ENCODE measurements at regions not wholly inside any gene's neighbourhood (a gene's known extent, or its start where the extent isn't known, plus 50 kb on each side); places are given as distances from the start of the nearest gene placed in this dataset.

DNA sequence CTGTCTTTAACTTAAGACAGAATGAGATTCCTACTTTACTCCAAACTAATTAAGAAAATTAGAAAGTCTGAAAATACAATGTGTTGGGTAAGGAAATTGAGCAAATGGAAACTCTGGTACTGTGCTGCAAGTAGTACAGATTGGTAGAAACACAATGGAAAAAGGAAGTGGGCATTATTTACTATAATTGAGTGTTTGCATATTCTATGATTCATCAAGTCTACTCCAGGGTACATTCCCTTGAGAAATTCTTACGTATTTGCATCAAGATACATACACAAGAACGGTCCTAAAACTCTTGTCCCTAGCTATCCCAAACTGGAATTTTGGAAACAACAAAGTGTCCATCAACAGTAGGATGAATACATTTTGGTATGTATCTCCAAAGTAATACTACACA is 123.5 kb upstream of the TARS1 start:
- H3K9ac ChIP-seq (ENCODE audit: low read depth in 2 of 2, low read length in 2 of 2): no peak overlapping the region
- intact Hi-C loops (cut with DNase I): no loop called here
- no peaks in the 10 kb centered on the region for H3K4me1 ChIP-seq
- TF ChIP-seq, protein P1, sequence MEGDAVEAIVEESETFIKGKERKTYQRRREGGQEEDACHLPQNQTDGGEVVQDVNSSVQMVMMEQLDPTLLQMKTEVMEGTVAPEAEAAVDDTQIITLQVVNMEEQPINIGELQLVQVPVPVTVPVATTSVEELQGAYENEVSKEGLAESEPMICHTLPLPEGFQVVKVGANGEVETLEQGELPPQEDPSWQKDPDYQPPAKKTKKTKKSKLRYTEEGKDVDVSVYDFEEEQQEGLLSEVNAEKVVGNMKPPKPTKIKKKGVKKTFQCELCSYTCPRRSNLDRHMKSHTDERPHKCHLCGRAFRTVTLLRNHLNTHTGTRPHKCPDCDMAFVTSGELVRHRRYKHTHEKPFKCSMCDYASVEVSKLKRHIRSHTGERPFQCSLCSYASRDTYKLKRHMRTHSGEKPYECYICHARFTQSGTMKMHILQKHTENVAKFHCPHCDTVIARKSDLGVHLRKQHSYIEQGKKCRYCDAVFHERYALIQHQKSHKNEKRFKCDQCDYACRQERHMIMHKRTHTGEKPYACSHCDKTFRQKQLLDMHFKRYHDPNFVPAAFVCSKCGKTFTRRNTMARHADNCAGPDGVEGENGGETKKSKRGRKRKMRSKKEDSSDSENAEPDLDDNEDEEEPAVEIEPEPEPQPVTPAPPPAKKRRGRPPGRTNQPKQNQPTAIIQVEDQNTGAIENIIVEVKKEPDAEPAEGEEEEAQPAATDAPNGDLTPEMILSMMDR (IDR thresholded peaks at IDR 0.05): no peak
- no peak overlapping the region for H3K27ac ChIP-seq
- H3K4me3 ChIP-seq: no peak overlapping the region
- DNase-seq: no peak
- no peaks in the 10 kb centered on the region for H3K27me3 ChIP-seq
- H3K9me3 ChIP-seq: no peaks in the 10 kb centered on the region
- no peaks in the 10 kb centered on the region for H3K36me3 ChIP-seq

DNA sequence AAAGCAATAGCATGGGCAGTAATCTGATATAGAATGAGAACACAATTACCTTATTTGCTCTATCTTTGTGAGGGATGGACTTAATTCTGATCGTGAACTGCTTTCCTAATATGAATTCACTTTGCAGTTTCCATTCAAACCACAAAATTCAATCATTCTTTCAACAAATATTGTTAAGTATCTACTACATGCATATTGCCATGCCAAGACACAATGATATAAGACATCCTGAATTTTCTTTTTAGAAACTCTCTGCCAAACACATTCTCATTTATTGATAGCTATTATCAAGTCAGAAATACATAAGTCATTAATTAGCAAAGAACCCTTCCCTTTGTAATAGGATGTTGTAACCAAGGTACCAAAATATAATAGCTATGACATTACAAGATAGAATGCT is 121.6 kb upstream of the TARS1 start:
- no peaks in the 10 kb centered on the region for H3K27me3 ChIP-seq
- H3K36me3 ChIP-seq: no peaks in the 10 kb centered on the region
- no peak for DNase-seq
- no peak overlapping the region for H3K9ac ChIP-seq (ENCODE audit: low read depth in 2 of 2, low read length in 2 of 2)
- H3K9me3 ChIP-seq: no peaks in the 10 kb centered on the region
- TF ChIP-seq, protein P1 (IDR thresholded peaks at IDR 0.05): no peak
- no peaks in the 10 kb centered on the region for H3K4me1 ChIP-seq
- H3K27ac ChIP-seq: no peak overlapping the region
- intact Hi-C loops (cut with DNase I): no loop called here
- H3K4me3 ChIP-seq: no peak overlapping the region

DNA sequence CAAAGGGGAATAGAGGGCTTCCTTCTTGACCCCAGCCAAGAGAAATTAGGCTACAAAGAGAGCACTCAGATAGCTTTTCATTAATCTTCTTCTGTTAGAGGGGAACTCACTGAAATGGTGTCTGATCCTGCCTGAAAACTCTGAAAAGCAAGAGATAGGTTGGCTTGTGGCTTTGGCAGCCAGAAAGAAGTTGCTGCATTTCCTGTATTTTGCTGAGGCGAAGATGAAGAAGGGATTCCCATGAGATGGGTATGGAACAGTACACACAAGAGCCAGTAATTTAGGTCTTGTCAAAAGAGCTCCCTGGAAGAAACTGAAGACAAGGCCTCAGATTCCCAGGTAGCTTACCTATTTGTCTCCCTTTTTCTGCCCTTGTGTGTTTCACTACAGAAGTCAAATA is 120.9 kb upstream of the TARS1 start:
- Histone ChIP-seq H3K4me1 (no peaks in the 10 kb centered on the region), H3K9me3 (no peaks in the 10 kb centered on the region), H3K27ac (no peak overlapping the region), H3K4me3 (no peak overlapping the region), H3K36me3 (no peaks in the 10 kb centered on the region), H3K27me3 (no peaks in the 10 kb centered on the region), H3K9ac (ENCODE audit: low read depth in 2 of 2, low read length in 2 of 2) (no peak overlapping the region)
- intact Hi-C loops (cut with DNase I): no loop called here
- TF ChIP-seq, protein P1 (IDR thresholded peaks at IDR 0.05): no peak
- DNase-seq: no peak

DNA sequence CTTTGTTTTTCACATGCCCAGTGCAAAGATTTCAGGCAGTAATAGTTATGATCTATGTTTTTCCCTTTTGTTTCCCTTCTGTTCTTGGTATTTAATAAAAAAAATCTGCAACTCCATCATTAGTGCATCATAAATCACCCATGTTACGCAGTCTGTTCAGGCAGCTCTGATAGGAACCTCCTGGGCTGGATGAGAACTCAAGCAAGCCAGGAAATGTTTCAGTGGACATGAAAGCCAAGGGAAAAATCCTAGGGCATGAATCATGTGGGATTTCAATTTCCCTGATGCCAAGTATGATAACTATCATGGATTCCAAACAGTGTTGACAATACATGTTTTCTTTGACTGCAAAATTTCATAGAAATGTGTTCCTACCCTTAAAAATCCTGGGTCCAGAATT is 119.7 kb upstream of the TARS1 start:
- H3K27ac ChIP-seq: no peak overlapping the region
- no peaks in the 10 kb centered on the region for H3K9me3 ChIP-seq
- DNase-seq: no peak
- no peaks in the 10 kb centered on the region for H3K27me3 ChIP-seq
- H3K36me3 ChIP-seq: no peaks in the 10 kb centered on the region
- TF ChIP-seq, protein P1 (IDR thresholded peaks at IDR 0.05): no peak
- no peak overlapping the region for H3K9ac ChIP-seq (ENCODE audit: low read depth in 2 of 2, low read length in 2 of 2)
- H3K4me1 ChIP-seq: no peaks in the 10 kb centered on the region
- intact Hi-C loops (cut with DNase I): no loop called here
- no peak overlapping the region for H3K4me3 ChIP-seq

DNA sequence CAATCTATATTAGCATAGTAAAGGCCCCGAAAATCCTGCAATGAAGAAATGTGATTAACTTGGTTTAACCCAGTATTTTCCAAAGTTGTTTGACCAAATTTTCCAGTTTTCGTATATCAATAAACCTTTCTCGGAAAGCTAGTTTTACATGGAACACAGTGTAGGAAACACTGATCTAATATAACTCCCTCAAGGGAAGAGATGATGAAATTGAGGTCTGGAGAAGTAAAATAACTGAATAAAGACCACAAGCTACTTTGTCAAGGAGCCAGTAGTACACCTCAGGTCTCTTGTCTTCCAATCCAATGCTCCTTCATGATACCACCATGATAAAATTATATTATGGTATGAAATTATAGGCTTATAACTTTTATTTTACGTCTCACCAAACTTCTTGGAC is 118.1 kb upstream of the TARS1 start:
- no peak overlapping the region for H3K4me3 ChIP-seq
- H3K4me1 ChIP-seq: no peaks in the 10 kb centered on the region
- no peak overlapping the region for H3K9ac ChIP-seq (ENCODE audit: low read depth in 2 of 2, low read length in 2 of 2)
- H3K27me3 ChIP-seq: no peaks in the 10 kb centered on the region
- no peak overlapping the region for H3K27ac ChIP-seq
- DNase-seq: no peak
- H3K9me3 ChIP-seq: no peaks in the 10 kb centered on the region
- intact Hi-C loops (cut with DNase I): no loop called here
- TF ChIP-seq, protein P1 (IDR thresholded peaks at IDR 0.05): no peak
- H3K36me3 ChIP-seq: no peaks in the 10 kb centered on the region

Measured in colonic mucosa (tissue), 4 donors.